ENCODE measurements at regions not wholly inside any gene's neighbourhood (a gene's known extent, or its start where the extent isn't known, plus 50 kb on each side); places are given as distances from the start of the nearest gene placed in this dataset.

GRCh38 chr1:193432979-193433587 lies 246.7 kb upstream of the B3GALT2 start:
- TF ChIP-seq POLR2A (IDR thresholded peaks at IDR 0.05; ENCODE audit: low read depth, low read length), result no peak
- no peak for TF ChIP-seq POLR2AphosphoS5 (IDR thresholded peaks at IDR 0.05; ENCODE audit: low read depth, low read length)
- no peak for TF ChIP-seq TAF1 (IDR thresholded peaks at IDR 0.05; ENCODE audit: low read depth, low read length)
